Left renal cortex interstitium (tissue), 4 donors: ENCODE measurements at regions not wholly inside any gene's neighbourhood (a gene's known extent, or its start where the extent isn't known, plus 50 kb on each side); places are given as distances from the start of the nearest gene placed in this dataset.

Source experiments
- DNase-seq, 4 donors: peaks; one replicate each; pipeline ENCODE4 v3.0.0-alpha.2; 2013; ENCODE audit warnings: low read depth in 4 of 4, low spot score in 2 of 4, missing footprints in 1 of 4

DNA sequence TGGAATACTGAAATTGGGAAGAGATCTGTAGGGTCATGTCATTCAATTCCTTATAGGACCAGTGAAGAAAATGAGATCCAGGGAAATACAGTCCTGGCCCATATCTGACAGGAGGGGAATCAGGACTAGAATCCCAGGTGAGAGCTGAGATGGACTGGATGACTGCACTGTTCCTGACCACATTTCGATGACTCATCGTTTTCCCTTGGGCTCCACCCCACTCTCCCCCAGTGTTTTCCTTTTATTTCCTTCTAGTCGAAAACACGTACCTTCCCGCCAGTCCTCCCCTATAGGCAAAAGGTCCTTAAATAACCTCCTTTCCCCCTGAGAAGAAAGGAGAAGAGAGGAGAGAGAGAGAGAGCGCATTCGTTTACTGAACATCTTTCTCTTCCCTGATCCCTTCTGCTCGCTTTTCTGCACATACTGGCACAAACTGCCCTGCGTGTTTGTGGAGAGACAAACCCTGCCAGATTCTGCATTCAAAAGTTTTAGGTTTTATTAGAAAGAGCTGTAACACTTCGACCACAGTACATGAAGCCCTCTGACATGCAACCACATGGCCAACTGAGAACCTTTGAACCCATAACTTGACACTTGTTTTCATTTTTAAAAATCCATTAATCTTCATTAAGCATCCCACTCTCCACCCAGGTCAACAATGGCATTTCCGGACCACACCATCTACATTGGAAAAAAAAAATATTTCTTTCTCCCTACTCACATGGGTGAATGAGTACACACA is 565.7 kb downstream of the METTL15 start:
- DNase-seq: no peak

DNA sequence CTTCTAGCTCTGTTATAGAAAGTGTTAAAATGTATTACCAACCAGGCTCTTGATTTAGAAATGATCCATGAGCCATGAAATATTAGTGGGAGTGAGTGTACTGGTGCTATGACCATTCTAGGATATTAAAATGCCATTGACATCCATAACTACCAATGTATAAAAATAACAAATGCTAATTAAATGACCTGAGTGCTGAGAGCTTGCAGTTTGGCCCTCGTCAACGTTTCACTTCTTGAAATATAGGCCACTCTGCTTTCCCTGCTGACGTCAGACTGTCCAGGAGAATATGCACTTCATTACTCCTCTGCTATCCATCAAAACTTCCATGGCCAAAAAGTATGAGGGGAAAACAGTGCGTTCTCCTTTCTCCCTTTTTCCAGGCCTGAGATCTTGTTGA is 563.1 kb downstream of the METTL15 start:
- no peak for DNase-seq

DNA sequence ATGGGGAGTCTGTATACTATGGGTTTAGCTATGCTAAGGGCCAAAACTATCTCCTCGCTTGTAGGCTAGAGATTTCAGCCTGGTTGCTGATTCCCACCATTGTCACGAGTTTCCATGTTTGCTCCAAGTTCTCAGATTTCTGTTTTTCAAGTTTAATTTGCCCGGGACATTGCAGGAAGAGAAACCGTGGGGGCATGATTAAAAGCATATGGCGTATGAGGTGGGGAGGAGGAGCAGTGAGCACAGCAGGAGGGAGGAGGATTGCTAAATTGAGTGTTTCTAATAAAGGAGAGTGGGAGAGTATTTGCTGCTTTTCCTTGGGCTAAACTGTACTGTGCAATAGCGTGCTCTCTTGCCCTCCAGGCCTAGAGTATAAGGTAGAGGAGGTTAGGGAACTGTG is 558.4 kb downstream of the METTL15 start:
- DNase-seq: no peak

DNA sequence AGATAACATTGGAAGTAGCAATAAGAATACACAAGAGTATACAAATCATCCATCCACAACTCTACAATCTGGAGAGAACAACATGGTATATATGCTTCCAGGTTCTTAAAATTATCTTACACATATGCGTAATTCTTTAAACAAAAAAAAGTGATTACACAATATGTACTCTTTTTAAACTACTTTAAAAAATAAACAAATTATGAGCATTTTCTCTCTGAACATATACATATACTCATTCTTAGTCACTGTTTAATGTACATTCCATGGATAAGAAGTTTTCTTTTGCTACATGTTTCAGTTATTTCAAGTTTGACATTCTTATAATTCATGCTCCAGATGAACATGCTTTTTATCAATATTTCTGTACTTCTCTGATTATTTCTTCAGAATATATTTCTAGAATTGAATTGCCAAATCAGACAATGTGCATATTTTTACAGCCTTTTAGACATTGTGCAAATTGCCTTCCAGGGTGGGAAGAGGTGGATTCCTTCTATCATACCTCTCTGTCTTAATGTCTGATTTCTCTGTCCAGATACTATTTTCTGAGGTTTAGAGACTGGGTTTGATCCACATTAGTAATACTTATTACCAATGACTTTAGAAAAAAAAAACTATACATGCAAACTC is 551.6 kb downstream of the METTL15 start:
- DNase-seq: no peak

- no peak for DNase-seq
Measured at GRCh38 chr11:28657378-28658030, 549.3 kb downstream of the METTL15 start.

- DNase-seq: no peak
Measured at GRCh38 chr11:28654191-28654590, 546.0 kb downstream of the METTL15 start.

GRCh38 chr11:28649922-28650321 is 541.7 kb downstream of the METTL15 start:
- no peak for DNase-seq

GRCh38 chr11:28636566-28636965 is 528.4 kb downstream of the METTL15 start:
- no peak for DNase-seq

GRCh38 chr11:28636033-28636432 is 527.8 kb downstream of the METTL15 start:
- DNase-seq: no peak

DNA sequence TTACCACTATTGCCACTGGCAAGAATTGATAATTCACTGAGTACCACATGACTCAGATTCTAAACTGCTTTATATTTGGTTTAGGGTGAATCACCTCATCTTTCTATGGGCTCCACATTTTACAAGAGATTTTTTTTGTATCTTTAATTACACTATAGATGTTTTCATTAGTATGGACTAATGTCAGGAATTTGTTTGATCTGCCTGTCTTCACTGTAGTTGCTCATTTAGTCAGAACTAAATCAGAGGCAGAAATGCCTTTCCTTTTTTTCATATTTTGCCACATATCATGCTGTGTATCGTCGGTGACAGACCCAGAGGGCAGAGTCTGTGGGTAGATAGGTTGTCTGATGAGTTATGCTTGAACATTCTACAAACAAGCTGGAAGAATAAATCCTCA is 524.1 kb downstream of the METTL15 start:
- no peak for DNase-seq

- DNase-seq: no peak
Measured at GRCh38 chr11:28631148-28631547, 523.0 kb downstream of the METTL15 start.

- no peak for DNase-seq
Measured at GRCh38 chr11:28629235-28629634, 521.0 kb downstream of the METTL15 start.

DNA sequence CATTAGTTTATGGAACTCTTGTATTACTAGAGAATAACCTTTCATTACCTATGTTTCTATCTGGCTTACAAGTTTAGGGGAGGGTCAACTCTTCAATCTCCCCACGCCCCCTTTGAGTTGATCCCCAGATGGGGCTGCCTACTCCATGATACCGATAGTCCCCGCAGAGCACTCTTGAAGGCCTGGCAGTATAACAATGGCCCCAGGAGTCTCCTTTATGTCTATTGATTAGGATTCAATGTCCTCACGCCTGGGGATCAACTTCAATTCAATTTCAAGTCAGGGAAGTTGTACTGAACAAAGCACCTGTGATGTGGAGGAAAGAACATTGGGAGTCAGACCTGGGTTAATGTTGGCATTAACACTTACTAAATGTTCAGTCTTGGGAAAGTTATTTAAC is 520.2 kb downstream of the METTL15 start:
- no peak for DNase-seq

GRCh38 chr11:28627690-28628255 is 519.6 kb downstream of the METTL15 start:
- DNase-seq: no peak

DNA sequence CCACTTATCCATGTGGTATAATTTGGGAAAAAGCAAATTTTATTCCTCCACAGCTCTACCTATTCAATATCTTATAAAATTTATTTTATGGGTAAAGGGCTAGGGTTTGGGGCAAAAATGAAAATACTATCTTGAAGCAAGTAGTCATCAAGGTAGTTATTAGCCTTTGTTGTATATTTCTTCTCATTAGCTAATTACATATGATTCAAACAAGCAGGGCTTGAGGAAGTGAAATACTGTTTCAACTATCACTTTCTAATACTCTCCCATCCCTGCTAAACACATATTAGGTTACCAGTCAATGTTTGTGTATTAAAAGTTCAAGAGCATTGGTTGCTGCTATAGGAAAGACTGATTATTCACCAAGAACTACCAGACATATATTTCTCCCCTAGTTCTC is 517.3 kb downstream of the METTL15 start:
- DNase-seq: no peak

- DNase-seq: no peak
Measured at GRCh38 chr11:28621753-28622152, 513.6 kb downstream of the METTL15 start.

DNA sequence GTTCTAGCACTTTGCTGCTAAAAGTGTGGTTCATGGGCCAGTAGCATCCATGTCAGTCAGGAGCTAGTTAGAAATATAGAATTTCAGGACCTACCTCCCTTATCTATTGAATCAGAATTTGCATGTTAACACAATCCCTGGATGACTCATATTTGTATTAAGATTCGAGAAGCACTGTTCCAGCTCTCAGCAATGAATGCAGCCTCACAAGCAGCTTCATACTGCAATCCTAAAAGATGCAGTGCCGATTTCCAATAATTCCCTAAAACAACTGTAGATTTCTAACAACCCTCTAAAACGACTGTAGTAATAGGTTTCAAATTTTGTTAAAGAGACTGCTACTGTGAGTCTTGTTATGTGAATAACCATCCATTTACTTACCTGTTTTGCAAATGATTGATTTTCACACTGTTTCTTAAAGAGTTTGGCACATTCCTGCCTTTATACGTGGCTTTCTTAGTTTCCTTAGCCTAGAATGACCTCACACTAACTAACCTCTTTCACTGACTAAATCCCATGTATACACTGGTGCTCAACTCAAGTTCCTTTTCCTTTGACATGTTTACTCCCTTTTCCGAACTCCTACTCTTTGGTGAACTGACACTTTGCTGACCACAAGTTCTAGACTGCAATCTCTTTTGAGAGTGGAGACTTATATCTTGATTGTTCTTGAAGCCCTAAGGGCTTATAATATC is 511.8 kb downstream of the METTL15 start:
- DNase-seq: no peak

DNA sequence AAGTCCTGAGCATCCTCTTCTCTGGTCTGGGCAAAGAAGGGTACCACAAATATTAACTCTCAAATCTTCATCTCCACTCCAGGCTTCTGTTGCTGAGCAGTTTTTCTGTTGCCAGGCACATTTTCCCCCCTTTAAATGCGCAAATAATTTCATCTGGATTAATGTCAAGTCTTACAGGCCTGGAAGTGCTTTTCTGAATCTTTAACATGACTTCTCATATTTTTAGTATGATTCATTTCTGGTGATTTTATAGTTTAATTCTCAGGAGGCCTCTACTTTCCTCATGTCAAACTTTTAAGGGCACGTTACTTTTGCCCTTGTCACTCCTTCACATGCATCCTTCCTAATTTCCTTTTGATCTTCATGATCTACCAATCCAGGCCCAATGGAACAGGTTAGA is 510.2 kb downstream of the METTL15 start:
- no peak for DNase-seq

- no peak for DNase-seq
Measured at GRCh38 chr11:28616160-28616965, 508.2 kb downstream of the METTL15 start.

GRCh38 chr11:28615542-28615941 is 507.4 kb downstream of the METTL15 start:
- no peak for DNase-seq
